EH (cell line): ENCODE measurements at regions not wholly inside any gene's neighbourhood (a gene's known extent, or its start where the extent isn't known, plus 50 kb on each side); places are given as distances from the start of the nearest gene placed in this dataset.
"Not testable (repeated sequence)": the region's sequence is repeated elsewhere in the genome, so short reads cannot be mapped to it uniquely, and the experiment has no call there.

Experiments used
- DNase-seq: peaks from one replicate; pipeline ENCODE4 v3.0.0-alpha.2; 2015; ENCODE audit warnings: low read depth

- peak; percentile 92 for DNase-seq
Observed at GRCh38 chr5:40223884-40224402, 455.8 kb upstream of the PTGER4 start.

GRCh38 chr5:40221796-40222195, 457.9 kb upstream of the PTGER4 start:
- DNase-seq = peak; percentile 94

- DNase-seq = no peak
Observed at GRCh38 chr5:40221255-40221654, 458.5 kb upstream of the PTGER4 start.

DNA sequence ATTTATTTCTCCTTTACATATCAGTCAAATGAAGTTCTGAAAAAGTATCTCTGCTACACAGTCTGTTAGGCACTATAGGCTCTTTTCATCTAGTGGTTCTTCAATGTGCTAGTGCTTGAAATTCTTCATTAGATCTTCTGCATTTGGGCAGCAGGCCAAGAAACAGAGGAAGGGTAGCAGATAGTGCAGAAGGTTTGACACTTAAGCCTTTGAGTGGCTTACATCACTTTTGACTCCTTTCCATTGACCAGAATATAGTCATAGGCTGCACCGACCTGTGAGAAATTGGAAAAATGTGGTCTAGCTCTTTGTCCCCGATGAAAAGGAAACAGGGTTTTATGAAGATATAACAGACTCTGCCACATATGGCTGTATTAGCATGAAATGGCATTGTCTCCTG, 459.5 kb upstream of the PTGER4 start:
- no peak for DNase-seq

- DNase-seq = no peak
Observed at GRCh38 chr5:40217553-40217952, 462.2 kb upstream of the PTGER4 start.

- DNase-seq = no peak
Observed at GRCh38 chr5:40210694-40211093, 469.0 kb upstream of the PTGER4 start.

DNA sequence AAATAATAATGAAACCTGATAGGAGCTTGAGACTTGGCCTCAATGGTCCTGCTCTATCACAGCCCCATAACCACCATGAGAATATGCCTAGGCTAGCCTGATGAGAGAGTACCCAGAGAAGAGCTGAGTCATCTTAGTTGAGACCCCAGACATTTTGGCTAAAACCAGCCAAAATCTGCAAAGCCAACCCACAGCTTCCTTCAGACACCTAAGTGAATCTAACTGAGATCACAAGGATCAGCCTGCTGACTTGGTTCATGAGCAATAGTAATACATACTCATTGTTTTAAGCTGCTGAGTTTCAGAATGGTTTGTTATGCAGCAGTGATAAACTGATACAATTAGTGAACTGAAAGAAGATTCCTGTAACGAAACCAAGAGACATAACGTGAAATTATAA, 473.7 kb upstream of the PTGER4 start:
- no peak for DNase-seq

DNA sequence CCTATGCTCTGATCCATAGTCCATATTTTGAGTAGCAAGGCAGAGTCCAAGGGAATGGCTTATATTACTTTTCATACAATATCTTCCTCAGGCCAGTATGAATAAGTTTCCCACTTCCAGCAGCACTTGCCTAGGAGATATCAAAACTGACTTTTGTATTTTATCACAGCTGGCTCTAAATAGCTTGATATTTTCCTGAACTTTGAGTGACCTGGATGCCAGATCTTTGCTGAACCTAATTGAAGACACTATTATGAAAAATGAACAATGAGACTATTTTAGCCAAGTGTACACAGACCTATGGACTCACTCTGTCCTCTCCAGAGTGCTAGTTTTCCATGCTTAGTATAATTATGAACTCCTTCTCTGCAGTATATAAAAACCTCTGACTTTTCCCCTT, 475.6 kb upstream of the PTGER4 start:
- no peak for DNase-seq

DNA sequence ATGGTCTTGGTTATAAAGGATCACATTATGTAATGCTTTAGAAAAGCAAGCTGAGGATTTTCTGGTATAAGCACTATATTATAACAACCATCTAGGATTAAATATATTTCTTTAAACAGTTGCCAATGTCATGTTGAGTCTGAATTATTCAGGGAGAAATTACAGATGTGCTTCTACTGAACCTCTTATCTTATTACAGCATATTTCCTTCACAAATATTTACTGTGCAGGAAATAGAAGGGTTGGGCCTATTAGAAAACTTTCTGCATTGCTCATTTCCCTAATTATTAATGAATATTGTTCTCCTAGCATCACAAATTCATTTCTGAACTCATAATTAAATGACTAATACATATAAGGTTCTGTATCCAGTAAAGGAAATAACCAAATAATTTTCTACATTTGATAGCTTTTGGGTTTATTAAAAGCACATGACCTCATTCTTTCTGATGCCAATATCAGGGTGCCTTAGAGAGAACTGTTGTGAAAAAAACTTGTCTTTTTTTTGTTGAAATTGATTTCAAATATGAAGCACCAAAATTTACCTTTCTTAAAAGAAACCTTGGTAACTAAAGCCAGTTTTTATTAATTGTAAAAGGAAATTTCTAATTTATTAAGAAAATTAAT, 476.8 kb upstream of the PTGER4 start:
- no peak for DNase-seq

- peak; percentile 73 for DNase-seq
Observed at GRCh38 chr5:40198736-40199135, 481.0 kb upstream of the PTGER4 start.

DNA sequence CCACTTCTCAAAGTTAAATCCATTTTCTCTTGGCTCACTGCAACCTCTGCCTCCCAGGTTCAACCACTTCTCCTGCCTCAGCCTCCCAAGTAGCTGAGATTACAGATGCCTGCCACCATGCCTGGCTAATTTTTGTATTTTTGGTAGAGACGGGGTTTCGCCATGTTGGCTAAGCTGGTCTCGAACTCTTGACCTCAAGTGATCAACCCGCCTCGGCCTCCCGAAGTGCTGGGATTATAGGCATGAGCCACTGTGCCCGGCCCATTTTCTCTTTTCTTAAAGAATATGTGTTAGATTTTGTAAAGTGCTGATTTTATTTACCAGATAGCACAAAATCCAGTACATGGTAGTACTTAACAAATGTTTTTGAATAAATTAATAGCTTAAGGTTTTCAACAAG, 484.1 kb upstream of the PTGER4 start:
- DNase-seq = not testable (repeated sequence)

GRCh38 chr5:40191150-40191549, 488.6 kb upstream of the PTGER4 start:
- no peak for DNase-seq

GRCh38 chr5:40172721-40173120, 507.0 kb upstream of the PTGER4 start:
- no peak for DNase-seq

DNA sequence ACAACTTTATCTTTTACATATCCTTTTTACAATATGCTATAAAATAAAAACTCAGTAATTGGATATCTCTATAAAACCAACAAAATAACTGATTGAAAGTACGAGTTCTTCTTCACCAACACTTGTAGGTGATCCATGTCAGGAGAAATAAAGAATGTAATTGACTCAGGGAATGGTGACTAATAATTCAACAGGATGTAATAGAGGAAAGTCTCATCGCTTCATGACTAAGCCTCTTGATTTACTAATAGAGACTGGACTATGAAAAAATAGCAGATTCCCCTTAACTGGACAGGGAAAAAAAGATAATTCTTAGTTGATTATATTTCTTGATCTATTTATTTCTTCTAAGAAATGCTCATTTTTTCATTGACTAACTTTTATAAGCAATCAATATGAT, 507.7 kb upstream of the PTGER4 start:
- peak; percentile 69 for DNase-seq

DNA sequence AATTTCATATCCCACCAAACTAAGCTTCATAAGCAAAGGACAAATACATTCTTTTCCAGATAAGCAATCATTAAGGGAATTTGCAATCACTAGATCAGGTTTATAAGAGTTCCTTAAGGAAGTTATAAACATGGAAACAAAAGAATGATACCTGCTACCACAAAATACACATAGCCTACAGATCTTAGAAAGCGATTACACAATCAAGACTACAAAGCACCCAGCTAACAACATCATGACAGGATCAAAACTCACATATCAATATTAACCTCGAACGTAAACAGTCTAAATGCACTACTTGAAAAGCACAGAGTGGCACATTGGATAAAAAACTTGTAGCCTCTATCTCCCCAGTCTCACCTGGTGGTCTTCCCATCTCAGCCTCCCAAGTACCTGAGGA, 512.4 kb upstream of the PTGER4 start:
- DNase-seq = no peak

DNA sequence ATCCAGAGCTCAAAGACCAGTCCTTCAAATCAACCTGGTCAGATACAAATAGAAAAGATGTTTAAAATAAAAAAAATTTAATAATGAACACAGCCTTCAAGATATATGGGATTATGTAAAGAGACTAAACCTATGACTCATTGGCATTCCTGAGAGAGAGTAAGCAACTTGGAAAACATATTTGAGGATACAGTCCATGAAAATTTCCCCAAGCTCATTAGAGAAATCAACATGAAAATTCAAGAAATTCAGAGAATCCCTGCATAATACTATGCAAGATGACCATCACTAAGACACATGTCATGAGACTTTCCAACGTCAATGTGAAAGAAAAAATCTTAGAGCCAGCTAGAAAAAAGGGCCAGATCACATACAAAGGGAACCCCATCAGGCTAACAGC, 512.9 kb upstream of the PTGER4 start:
- DNase-seq = peak; percentile 71

DNA sequence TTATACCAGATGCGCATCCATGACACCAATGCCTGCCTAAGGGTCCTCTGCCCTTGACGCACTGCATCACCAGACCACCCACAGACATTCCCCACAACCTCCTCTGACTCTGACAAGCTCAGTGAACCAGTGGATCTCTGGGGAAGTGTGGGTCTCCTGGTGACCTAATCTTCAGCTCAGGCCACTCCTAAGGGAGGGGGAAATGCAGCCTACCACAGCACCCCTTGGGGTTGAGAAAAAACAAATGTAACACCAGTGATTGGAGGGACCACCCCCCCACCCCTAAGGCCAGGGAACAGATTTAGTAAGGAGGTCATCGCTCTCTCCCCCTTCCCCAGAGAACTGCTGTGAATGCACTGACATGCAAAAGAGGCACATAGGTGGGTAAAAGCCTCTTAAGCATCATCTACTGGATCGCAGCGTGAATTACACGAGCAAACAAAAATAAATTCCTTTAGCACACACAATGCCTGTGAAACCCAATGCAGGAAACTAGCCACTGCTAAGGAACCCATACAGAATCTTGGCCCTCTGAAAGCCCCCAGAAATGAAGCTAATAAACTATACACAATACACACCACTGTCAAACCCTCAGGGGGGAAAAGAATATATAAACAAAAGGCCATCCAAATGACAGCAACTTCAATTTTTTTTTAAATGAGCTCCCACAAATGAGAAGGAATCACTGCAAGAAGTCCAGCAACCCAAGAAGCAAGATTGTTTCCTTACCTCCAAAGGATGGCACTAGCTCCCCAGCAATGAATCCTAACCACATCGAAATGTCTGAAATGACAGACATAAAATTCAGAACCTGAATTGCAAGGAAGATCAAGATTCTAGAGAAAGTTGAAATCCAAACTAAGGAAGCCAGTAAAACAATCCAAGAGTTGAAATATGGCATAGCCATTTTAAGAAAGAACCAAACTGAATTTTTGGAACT, 513.7 kb upstream of the PTGER4 start:
- DNase-seq = peak; percentile 51

DNA sequence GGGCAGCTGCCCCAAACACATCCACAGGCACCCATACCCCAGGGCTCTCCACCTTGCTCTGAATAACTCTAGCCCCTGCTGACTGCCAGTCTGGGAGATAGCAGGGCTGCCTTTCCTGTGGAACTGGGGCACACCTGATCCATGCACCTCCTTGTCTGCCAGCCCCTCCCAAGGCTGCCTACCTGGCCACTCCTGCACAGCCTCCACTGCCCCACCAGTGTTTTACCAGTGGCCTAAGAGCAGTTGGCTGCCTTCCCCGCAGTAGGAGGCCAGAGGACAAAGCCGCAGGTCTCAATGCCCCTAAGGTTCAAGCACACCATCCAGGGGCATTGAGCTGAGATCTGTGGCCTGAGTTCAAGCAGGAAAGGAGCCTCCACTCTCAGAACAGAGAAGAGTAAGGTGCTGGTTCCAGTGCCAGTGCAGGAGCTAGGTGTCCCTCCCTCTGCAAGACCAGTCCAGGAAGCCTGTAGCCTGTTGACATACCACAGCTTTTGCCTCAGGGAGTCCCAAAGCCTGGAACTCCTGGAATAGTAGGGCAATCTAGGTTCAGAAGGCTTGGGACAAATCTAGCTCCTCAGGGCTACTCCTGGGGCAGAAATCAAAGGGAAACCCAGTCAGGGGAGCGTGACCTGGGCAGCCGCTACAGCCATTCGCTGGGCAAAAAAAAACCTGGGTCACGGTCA, 514.5 kb upstream of the PTGER4 start:
- DNase-seq = no peak

DNA sequence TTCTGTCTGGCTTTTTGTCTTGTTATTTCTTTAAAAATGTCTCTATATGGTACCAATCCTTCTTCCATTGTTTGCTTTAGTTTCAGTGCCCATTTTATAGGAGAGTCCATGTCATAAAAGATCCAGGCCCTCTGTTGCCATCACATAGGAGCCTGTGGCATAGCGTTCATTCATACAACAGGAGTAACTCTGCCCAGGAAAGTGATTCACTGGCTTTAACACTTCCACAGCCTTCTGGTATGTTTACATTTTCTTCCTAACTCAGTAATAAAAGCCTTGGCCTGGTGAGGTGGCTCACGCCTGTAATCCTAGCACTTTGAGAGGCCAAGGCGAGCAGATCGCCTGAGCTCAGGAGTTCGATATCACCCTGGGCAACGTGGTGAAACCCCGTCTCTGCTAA, 519.3 kb upstream of the PTGER4 start:
- DNase-seq = peak; percentile 40

GRCh38 chr5:40154194-40154593, 525.5 kb upstream of the PTGER4 start:
- no peak for DNase-seq

- no peak for DNase-seq
Observed at GRCh38 chr5:40150896-40151295, 528.8 kb upstream of the PTGER4 start.

- DNase-seq = no peak
Observed at GRCh38 chr5:40141896-40142295, 537.8 kb upstream of the PTGER4 start.

- DNase-seq = no peak
Observed at GRCh38 chr5:40141418-40141817, 538.3 kb upstream of the PTGER4 start.
